Common myeloid progenitor, CD34-positive (primary cell): ENCODE measurements at regions not wholly inside any gene's neighbourhood (a gene's known extent, or its start where the extent isn't known, plus 50 kb on each side); places are given as distances from the start of the nearest gene placed in this dataset.

ENCODE experiments used
- CTCF ChIA-PET: fragments of 350-600 bp; sonication (Branson Sonifier 250); formaldehyde crosslinking; loops from one replicate; lab custom pipeline; 2021; ENCODE audit warnings: antibody characterized with exemption; lab: Charles Lee
- POLR2A ChIA-PET: fragments of 350-600 bp; sonication (Branson Sonifier 250); formaldehyde crosslinking; loops from one replicate; lab custom pipeline; 2021; ENCODE audit warnings: antibody characterized with exemption; lab: Charles Lee
- DNase-seq, 3 donors: peaks; one replicate each; pipeline versions ENCODE4 v3.0.0 to v3.0.0-alpha.2; 2013
- H3K27ac ChIP-seq, 2 experiments: 1 replicate in 1 of 2; 2 replicates in 1 of 2; pipeline ENCODE4 v1.7.0; 2013; ENCODE audit warnings: inconsistent platforms in 2 of 2, low read length in 2 of 2, mild to moderate bottlenecking in 2 of 2, low read depth in 1 of 2, moderate library complexity in 1 of 2; ENCODE audit not compliant: severe bottlenecking in 2 of 2, insufficient read depth in 1 of 2, poor library complexity in 1 of 2
- H3K27me3 ChIP-seq, 5 experiments: replicated peaks in 2 of 5; 1 replicate in 3 of 5; 2 replicates in 2 of 5; pipeline versions ENCODE4 v1.6.1 to v1.7.0; 2013; ENCODE audit warnings: low read length in 4 of 5, mild to moderate bottlenecking in 2 of 5, moderate library complexity in 2 of 5, inconsistent platforms in 1 of 5; ENCODE audit not compliant: insufficient read depth in 5 of 5, control insufficient read depth in 4 of 5
- H3K36me3 ChIP-seq, 4 experiments: 1 replicate in 2 of 4; 2 replicates in 2 of 4; pipeline versions ENCODE4 v1.6.1 to v1.7.0; 2013; ENCODE audit warnings: low read length in 3 of 4, control low read depth in 1 of 4, mild to moderate bottlenecking in 1 of 4; ENCODE audit not compliant: control insufficient read depth in 4 of 4, insufficient read depth in 4 of 4
- H3K4me1 ChIP-seq, 4 experiments: 1 replicate in 3 of 4; 2 replicates in 1 of 4; pipeline versions ENCODE4 v1.6.1 to v1.7.1; 2013; ENCODE audit warnings: low read length in 3 of 4, mild to moderate bottlenecking in 3 of 4, control low read depth in 1 of 4, inconsistent platforms in 1 of 4, moderate library complexity in 1 of 4; ENCODE audit not compliant: control insufficient read depth in 4 of 4, insufficient read depth in 4 of 4; ENCODE audit errors: control extremely low read depth in 1 of 4
- H3K4me3 ChIP-seq, 7 experiments: 1 replicate in 4 of 7; 2 replicates in 3 of 7; pipeline versions ENCODE4 v1.5.1 to v1.7.0; 2013; ENCODE audit warnings: mild to moderate bottlenecking in 7 of 7, low read length in 6 of 7, moderate library complexity in 6 of 7, inconsistent platforms in 2 of 7, low read depth in 2 of 7, control low read depth in 1 of 7; ENCODE audit not compliant: insufficient read depth in 4 of 7, control insufficient read depth in 1 of 7; ENCODE audit errors: extremely low read depth in 1 of 7
- H3K9me3 ChIP-seq, 5 experiments: 1 replicate in 4 of 5; 2 replicates in 1 of 5; pipeline versions ENCODE4 v1.6.1 to v1.7.1; 2013; ENCODE audit warnings: low read length in 4 of 5, mild to moderate bottlenecking in 2 of 5, inconsistent platforms in 1 of 5, low read depth in 1 of 5, moderate library complexity in 1 of 5; ENCODE audit not compliant: control insufficient read depth in 4 of 5, insufficient read depth in 2 of 5; ENCODE audit errors: control extremely low read depth in 1 of 5
- WGBS: methylation state at CpG from one replicate; pipeline ENCODE4 v1.1.5; 2013; ENCODE audit not compliant: insufficient coverage; 5-methylcytosine and 5-hydroxymethylcytosine counted together

DNA sequence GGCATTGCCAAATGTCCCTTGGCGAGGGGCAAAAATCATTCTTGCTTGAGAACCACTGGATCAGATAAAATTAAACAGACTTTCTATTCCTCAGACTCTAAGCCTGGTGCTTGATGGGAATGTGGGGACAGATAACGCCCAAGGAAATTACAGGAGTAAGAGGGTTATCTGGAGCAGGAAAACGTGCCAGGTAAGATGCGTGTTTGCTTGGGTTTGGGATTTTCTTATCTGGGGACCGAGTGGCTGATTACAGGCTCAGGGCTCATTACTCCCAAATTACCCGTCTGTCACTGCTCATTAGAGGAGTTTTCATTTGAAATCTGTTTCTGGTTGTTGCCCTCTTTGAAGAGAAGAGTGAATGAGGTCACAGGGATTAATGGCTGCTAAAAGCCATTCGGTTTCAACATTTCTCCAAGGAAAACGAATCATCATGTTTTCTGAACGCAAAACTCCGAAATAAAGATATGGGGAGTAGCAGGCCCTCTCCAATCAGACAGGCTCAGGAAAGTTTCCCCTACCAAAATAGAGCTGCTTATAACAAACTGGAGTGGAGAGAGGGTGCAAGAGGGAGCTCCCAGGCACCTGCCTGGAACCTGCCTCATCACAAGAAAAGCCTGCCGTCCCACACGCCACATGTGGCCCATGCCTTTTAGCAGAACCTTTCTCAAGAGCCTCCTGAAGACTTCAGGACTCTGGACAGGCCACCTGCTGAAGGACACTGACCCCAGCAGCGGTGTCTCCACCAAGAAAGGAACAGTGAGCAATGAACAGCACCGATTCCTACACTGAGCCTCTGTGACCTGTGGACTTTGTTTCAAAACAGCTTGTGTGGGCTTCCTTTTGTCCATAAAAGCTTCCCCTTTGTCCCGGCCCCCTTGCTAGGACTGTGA lies 136.4 kb downstream of the ICE1 start:
- Histone ChIP-seq H3K36me3 (no peaks in the 10 kb centered on the region), H3K9me3 (peaks cover 0 to 3% (median 0%) of the 10 kb centered on the region in 5 experiments), H3K27me3 (peaks cover 0 to 3% (median 0%) of the 10 kb centered on the region in 5 experiments), H3K4me1 (no peaks in the 10 kb centered on the region), H3K4me3 (no peak overlapping the region), H3K27ac (no peak overlapping the region)
- ChIA-PET CTCF (no interaction called here), POLR2A (no interaction called here)
- no peak for DNase-seq
- 78% methylated on average over 10 of the region's 15 CpGs for WGBS

GRCh38 chr5:5558102-5558501 lies 135.6 kb downstream of the ICE1 start:
- peaks cover 0 to 3% (median 0%) of the 10 kb centered on the region in 5 experiments for H3K9me3 ChIP-seq
- no peaks in the 10 kb centered on the region for H3K4me1 ChIP-seq
- no peak overlapping the region for H3K4me3 ChIP-seq
- peaks cover 0 to 3% (median 0%) of the 10 kb centered on the region in 5 experiments for H3K27me3 ChIP-seq
- DNase-seq = no peak
- H3K27ac ChIP-seq = no peak overlapping the region
- ChIA-PET CTCF (no interaction called here), POLR2A (no interaction called here)
- H3K36me3 ChIP-seq = no peaks in the 10 kb centered on the region
- 85% methylated on average over 5 of the region's 6 CpGs for WGBS

GRCh38 chr5:5551499-5551898 lies 129.0 kb downstream of the ICE1 start:
- POLR2A ChIA-PET = no interaction called here
- WGBS = 91% methylated on average over 3 of the region's 4 CpGs

GRCh38 chr5:5546408-5546807 lies 123.9 kb downstream of the ICE1 start:
- ChIA-PET CTCF (no interaction called here), POLR2A (no interaction called here)
- DNase-seq = no peak
- H3K36me3 ChIP-seq = no peaks in the 10 kb centered on the region
- no peaks in the 10 kb centered on the region for H3K4me1 ChIP-seq
- no peaks in the 10 kb centered on the region for H3K9me3 ChIP-seq
- no peak overlapping the region for H3K27ac ChIP-seq
- no peaks in the 10 kb centered on the region for H3K27me3 ChIP-seq
- WGBS = 84% methylated on average over 3 of the region's 3 CpGs
- H3K4me3 ChIP-seq = no peak overlapping the region

More at GRCh38 chr5:5551499-5551898, 129.0 kb downstream of the ICE1 start:
- Histone ChIP-seq H3K4me1 (no peaks in the 10 kb centered on the region), H3K9me3 (peaks cover 0 to 2% (median 0%) of the 10 kb centered on the region in 5 experiments), H3K4me3 (no peak overlapping the region), H3K36me3 (no peaks in the 10 kb centered on the region), H3K27ac (no peak overlapping the region), H3K27me3 (no peaks in the 10 kb centered on the region)
- DNase-seq = no peak
- CTCF ChIA-PET = no interaction called here

DNA sequence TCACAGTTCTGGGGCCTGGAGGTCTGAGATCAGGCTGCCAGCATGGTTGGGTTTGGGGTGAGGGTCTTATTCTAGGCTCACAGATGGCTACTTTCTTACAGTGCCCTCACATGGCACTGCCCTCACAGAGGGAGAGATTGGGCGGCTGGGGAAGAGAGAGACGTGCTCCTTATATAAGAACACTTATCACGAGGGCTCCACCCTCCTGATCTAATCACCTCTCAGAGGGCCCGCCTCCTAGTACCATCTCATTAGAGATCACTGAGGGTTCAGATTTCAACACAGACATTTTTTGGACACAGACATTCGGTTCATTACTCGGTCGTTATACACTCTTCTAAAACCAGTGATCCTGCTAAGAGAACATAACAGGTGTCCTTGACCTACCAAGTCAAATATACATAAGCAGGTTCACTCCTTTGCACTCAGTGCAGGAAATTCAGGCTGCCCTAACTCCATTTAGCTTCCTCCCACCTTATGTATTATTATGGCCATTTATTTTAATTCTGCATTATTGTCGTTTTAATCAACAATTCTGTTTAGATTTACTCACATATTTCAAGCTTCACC lies 121.7 kb downstream of the ICE1 start:
- DNase-seq = no peak
- Histone ChIP-seq H3K36me3 (no peaks in the 10 kb centered on the region), H3K4me1 (no peaks in the 10 kb centered on the region), H3K27me3 (no peaks in the 10 kb centered on the region), H3K9me3 (no peaks in the 10 kb centered on the region), H3K4me3 (no peak overlapping the region), H3K27ac (no peak overlapping the region)
- ChIA-PET CTCF (no interaction called here), POLR2A (no interaction called here)
- WGBS = 82% methylated on average over 5 of the region's 8 CpGs

DNA sequence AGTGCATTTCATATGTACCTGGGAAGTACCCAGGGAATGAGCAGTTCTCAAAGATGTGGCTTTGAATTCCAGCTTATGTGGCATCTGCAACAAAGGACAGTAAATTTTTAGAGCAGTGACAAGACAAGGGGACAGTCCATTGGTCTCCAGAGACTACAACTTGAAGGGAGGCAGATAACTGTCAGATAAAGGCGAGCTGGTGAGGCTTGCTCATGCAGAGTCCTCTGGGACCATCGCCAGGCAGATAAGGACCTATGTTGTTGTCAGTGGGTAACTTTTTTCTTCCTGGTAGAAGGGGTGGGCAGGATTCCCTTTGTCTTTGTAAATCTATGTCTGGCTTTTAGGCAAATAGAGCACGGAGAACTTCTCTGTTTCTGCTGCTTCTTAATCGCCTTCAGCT lies 120.2 kb downstream of the ICE1 start:
- ChIA-PET CTCF (no interaction called here), POLR2A (no interaction called here)
- no peak for DNase-seq
- H3K36me3 ChIP-seq = no peaks in the 10 kb centered on the region
- no peak overlapping the region for H3K4me3 ChIP-seq
- no peaks in the 10 kb centered on the region for H3K27me3 ChIP-seq
- H3K9me3 ChIP-seq = no peaks in the 10 kb centered on the region
- WGBS = 89% methylated on average over 3 of the region's 4 CpGs
- no peaks in the 10 kb centered on the region for H3K4me1 ChIP-seq
- H3K27ac ChIP-seq = no peak overlapping the region

DNA sequence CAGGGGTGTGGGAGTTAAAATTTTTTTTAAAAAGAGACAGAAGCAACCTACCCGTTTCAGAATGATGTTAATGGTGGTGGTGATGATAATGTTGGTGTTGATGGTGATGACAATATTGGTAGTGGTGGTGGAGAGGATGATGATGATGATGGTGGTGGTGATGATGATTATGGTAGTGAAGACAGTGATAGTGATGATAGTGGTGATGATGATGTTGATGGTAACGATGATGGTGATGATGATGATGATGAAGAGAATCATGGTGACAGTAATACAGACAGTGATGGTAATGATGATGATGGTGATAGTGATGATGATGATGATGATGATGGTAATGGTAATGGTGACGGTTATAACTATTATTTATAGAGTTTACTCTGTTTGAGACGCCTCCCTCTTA lies 117.6 kb downstream of the ICE1 start:
- ChIA-PET CTCF (no interaction called here), POLR2A (no interaction called here)
- Histone ChIP-seq H3K36me3 (no peaks in the 10 kb centered on the region), H3K4me3 (no peak overlapping the region), H3K9me3 (no peaks in the 10 kb centered on the region), H3K4me1 (no peaks in the 10 kb centered on the region), H3K27me3 (no peaks in the 10 kb centered on the region), H3K27ac (no peak overlapping the region)
- 50% methylated on average over 2 of the region's 4 CpGs for WGBS
- no peak for DNase-seq
